ENCODE measurements at regions not wholly inside any gene's neighbourhood (a gene's known extent, or its start where the extent isn't known, plus 50 kb on each side); places are given as distances from the start of the nearest gene placed in this dataset.

DNA sequence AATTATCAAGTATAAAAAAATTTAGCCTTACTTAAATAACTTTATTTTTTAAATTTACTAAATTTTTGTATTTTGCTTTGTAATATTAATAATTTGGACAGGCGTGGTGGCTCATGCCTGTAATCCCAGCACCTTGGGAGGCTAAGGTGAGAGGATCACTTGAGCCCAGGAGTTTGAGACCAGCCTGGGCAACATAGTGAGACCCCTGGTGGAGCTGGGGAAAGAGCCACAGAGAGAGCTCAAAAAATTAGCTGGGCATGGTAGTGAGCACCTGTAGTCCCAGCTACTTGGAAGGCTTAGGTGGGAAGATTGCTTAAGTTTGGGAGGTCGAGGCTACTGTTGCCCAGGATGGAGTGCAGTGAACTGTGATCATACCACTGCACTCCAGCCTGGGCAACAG, 143.5 kb downstream of the B3GNT2 start:
- TF ChIP-seq, protein P1, sequence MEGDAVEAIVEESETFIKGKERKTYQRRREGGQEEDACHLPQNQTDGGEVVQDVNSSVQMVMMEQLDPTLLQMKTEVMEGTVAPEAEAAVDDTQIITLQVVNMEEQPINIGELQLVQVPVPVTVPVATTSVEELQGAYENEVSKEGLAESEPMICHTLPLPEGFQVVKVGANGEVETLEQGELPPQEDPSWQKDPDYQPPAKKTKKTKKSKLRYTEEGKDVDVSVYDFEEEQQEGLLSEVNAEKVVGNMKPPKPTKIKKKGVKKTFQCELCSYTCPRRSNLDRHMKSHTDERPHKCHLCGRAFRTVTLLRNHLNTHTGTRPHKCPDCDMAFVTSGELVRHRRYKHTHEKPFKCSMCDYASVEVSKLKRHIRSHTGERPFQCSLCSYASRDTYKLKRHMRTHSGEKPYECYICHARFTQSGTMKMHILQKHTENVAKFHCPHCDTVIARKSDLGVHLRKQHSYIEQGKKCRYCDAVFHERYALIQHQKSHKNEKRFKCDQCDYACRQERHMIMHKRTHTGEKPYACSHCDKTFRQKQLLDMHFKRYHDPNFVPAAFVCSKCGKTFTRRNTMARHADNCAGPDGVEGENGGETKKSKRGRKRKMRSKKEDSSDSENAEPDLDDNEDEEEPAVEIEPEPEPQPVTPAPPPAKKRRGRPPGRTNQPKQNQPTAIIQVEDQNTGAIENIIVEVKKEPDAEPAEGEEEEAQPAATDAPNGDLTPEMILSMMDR (tag by site-specific recombination; IDR thresholded peaks at IDR 0.05): no peak
- TF ChIP-seq, protein P2, sequence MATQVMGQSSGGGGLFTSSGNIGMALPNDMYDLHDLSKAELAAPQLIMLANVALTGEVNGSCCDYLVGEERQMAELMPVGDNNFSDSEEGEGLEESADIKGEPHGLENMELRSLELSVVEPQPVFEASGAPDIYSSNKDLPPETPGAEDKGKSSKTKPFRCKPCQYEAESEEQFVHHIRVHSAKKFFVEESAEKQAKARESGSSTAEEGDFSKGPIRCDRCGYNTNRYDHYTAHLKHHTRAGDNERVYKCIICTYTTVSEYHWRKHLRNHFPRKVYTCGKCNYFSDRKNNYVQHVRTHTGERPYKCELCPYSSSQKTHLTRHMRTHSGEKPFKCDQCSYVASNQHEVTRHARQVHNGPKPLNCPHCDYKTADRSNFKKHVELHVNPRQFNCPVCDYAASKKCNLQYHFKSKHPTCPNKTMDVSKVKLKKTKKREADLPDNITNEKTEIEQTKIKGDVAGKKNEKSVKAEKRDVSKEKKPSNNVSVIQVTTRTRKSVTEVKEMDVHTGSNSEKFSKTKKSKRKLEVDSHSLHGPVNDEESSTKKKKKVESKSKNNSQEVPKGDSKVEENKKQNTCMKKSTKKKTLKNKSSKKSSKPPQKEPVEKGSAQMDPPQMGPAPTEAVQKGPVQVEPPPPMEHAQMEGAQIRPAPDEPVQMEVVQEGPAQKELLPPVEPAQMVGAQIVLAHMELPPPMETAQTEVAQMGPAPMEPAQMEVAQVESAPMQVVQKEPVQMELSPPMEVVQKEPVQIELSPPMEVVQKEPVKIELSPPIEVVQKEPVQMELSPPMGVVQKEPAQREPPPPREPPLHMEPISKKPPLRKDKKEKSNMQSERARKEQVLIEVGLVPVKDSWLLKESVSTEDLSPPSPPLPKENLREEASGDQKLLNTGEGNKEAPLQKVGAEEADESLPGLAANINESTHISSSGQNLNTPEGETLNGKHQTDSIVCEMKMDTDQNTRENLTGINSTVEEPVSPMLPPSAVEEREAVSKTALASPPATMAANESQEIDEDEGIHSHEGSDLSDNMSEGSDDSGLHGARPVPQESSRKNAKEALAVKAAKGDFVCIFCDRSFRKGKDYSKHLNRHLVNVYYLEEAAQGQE (tag by site-specific recombination; IDR thresholded peaks at IDR 0.05): no peak
- TF ChIP-seq KLF1 (tag by site-specific recombination; IDR thresholded peaks at IDR 0.05) (no peak), BCL11A (tag by site-specific recombination; IDR thresholded peaks at IDR 0.05; ENCODE audit: low read depth) (no peak), SETDB1 (IDR thresholded peaks at IDR 0.05; ENCODE audit: insufficient read length, low read length) (no peak), TRIM28 (IDR thresholded peaks at IDR 0.05; ENCODE audit: borderline replicate concordance, low read length) (no peak), ZNF335 (tag by site-specific recombination; conservative IDR thresholded peaks at IDR 0.05) (no peak), ZNF19 (tag by site-specific recombination; IDR thresholded peaks at IDR 0.05; ENCODE audit: low read depth) (no peak), ZNF146 (tag by site-specific recombination; IDR thresholded peaks at IDR 0.05) (no peak), ZNF473 (tag by site-specific recombination; IDR thresholded peaks at IDR 0.05) (no peak), HOXC10 (CRISPR knock-in tag; IDR thresholded peaks at IDR 0.05) (no peak), ZFP41 (tag by site-specific recombination; IDR thresholded peaks at IDR 0.05; ENCODE audit: borderline replicate concordance) (no peak)
- TF ChIP-seq, protein P3, sequence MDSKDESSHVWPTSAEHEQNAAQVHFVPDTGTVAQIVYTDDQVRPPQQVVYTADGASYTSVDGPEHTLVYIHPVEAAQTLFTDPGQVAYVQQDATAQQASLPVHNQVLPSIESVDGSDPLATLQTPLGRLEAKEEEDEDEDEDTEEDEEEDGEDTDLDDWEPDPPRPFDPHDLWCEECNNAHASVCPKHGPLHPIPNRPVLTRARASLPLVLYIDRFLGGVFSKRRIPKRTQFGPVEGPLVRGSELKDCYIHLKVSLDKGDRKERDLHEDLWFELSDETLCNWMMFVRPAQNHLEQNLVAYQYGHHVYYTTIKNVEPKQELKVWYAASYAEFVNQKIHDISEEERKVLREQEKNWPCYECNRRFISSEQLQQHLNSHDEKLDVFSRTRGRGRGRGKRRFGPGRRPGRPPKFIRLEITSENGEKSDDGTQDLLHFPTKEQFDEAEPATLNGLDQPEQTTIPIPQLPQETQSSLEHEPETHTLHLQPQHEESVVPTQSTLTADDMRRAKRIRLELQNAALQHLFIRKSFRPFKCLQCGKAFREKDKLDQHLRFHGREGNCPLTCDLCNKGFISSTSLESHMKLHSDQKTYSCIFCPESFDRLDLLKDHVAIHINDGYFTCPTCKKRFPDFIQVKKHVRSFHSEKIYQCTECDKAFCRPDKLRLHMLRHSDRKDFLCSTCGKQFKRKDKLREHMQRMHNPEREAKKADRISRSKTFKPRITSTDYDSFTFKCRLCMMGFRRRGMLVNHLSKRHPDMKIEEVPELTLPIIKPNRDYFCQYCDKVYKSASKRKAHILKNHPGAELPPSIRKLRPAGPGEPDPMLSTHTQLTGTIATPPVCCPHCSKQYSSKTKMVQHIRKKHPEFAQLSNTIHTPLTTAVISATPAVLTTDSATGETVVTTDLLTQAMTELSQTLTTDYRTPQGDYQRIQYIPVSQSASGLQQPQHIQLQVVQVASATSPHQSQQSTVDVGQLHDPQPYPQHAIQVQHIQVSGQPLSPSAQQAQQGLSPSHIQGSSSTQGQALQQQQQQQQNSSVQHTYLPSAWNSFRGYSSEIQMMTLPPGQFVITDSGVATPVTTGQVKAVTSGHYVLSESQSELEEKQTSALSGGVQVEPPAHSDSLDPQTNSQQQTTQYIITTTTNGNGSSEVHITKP (tag by site-specific recombination; IDR thresholded peaks at IDR 0.05): no peak

Measured in HEK293 (cell line).